HEK293 (cell line): ENCODE measurements at regions not wholly inside any gene's neighbourhood (a gene's known extent, or its start where the extent isn't known, plus 50 kb on each side); places are given as distances from the start of the nearest gene placed in this dataset.

ENCODE experiments used
- CTCF ChIA-PET: fragments of 350-600 bp; formaldehyde crosslinking; extraction: SDS; loops from one replicate; lab custom pipeline; 2021; ENCODE audit warnings: antibody characterized with exemption; lab: Yijun Ruan, JAX
- POLR2A ChIA-PET: fragments of 300-600 bp; formaldehyde crosslinking; extraction: SDS; loops from one replicate; lab custom pipeline; 2020; ENCODE audit warnings: antibody characterized with exemption, inconsistent platforms; lab: Yijun Ruan, JAX
- H3K27ac ChIP-seq: fragments of 200-500 bp; sonication (Bioruptor generic); 2 replicates; pipeline ENCODE4 v1.5.1; 2014; ENCODE audit warnings: low read depth, low read length, control low read depth, inconsistent platforms; ENCODE audit errors: extremely low read depth
- H3K36me3 ChIP-seq, 2 experiments: fragments of 200-500 bp in 1 of 2; sonication (Bioruptor generic) in 1 of 2; 1 replicate in 1 of 2; 2 replicates in 1 of 2; pipeline ENCODE4 v1.5.1; 2014 to 2017; ENCODE audit warnings: inconsistent platforms in 2 of 2, low read length in 2 of 2; ENCODE audit not compliant: control insufficient read depth in 2 of 2, insufficient read depth in 1 of 2
- H3K4me1 ChIP-seq: fragments of 200-500 bp; sonication (Bioruptor generic); 2 replicates; pipeline ENCODE4 v1.5.1; 2014; ENCODE audit warnings: mild to moderate bottlenecking, low read length, inconsistent platforms; ENCODE audit not compliant: control insufficient read depth, insufficient read depth
- H3K4me3 ChIP-seq: 2 replicates; pipeline ENCODE4 v1.5.1; 2011; ENCODE audit warnings: low read depth, mild to moderate bottlenecking, control low read depth, low read length, moderate library complexity
- H3K9me3 ChIP-seq: fragments of 200-500 bp; sonication (Bioruptor generic); 2 replicates; pipeline ENCODE4 v1.5.1; 2014; ENCODE audit warnings: low read depth, low read length, inconsistent platforms; ENCODE audit not compliant: control insufficient read depth, insufficient read depth
- BCL11B ChIP-seq: fragments of 450-650 bp; formaldehyde crosslinking; IDR thresholded peaks from 2 replicates; pipeline ENCODE4 v1.5.1; 2016; ENCODE audit warnings: low read depth, missing biosample characterization, missing genetic modification characterization
- CTCF ChIP-seq: fragments of 450-650 bp; formaldehyde crosslinking; IDR thresholded peaks from 2 replicates; pipeline ENCODE4 v1.5.1; 2016; ENCODE audit warnings: missing biosample characterization, missing genetic modification characterization
- ELK4 ChIP-seq: IDR thresholded peaks from 2 replicates; pipeline ENCODE4 v1.6.1; 2011; ENCODE audit warnings: mild to moderate bottlenecking, low read depth, low read length, borderline replicate concordance
- GLIS1 ChIP-seq: fragments of 450-650 bp; formaldehyde crosslinking; IDR thresholded peaks from 2 replicates; pipeline ENCODE4 v1.5.1; 2016; ENCODE audit warnings: missing biosample characterization, missing genetic modification characterization
- IKZF3 ChIP-seq: fragments of 450-650 bp; IDR thresholded peaks from 2 replicates; pipeline ENCODE4 v1.5.0; 2018; ENCODE audit warnings: missing biosample characterization, mild to moderate bottlenecking, missing genetic modification characterization, moderate library complexity
- PRDM1 ChIP-seq: fragments of 450-650 bp; formaldehyde crosslinking; IDR thresholded peaks from 2 replicates; pipeline ENCODE4; 2016; ENCODE audit warnings: missing biosample characterization, missing genetic modification characterization
- PRDM6 ChIP-seq: fragments of 450-650 bp; formaldehyde crosslinking; IDR thresholded peaks from 2 replicates; pipeline ENCODE4 v1.5.1; 2017; ENCODE audit warnings: missing biosample characterization, missing genetic modification characterization
- RBAK ChIP-seq: fragments of 450-650 bp; formaldehyde crosslinking; IDR thresholded peaks from 2 replicates; pipeline ENCODE4 v1.5.1; 2016; ENCODE audit warnings: missing biosample characterization, missing genetic modification characterization
- SETDB1 ChIP-seq: IDR thresholded peaks from one replicate; pipeline ENCODE4 v1.6.1; 2017; ENCODE audit warnings: mild to moderate bottlenecking, low read length, moderate library complexity, mixed read lengths; ENCODE audit not compliant: insufficient read length
- ZFP69B ChIP-seq: fragments of 450-650 bp; formaldehyde crosslinking; IDR thresholded peaks from 2 replicates; pipeline ENCODE4 v1.5.1; 2016; ENCODE audit warnings: missing biosample characterization, missing genetic modification characterization
- ZNF223 ChIP-seq: fragments of 450-650 bp; formaldehyde crosslinking; IDR thresholded peaks from 2 replicates; pipeline ENCODE4 v1.5.1; 2016; ENCODE audit warnings: missing biosample characterization, missing genetic modification characterization
- ZNF248 ChIP-seq: fragments of 450-650 bp; formaldehyde crosslinking; IDR thresholded peaks from 2 replicates; pipeline ENCODE4 v1.5.1; 2017; ENCODE audit warnings: missing biosample characterization, missing genetic modification characterization
- ZNF280C ChIP-seq: fragments of 450-650 bp; formaldehyde crosslinking; IDR thresholded peaks from 2 replicates; pipeline ENCODE4 v1.5.1; 2016; ENCODE audit warnings: missing biosample characterization, missing genetic modification characterization
- ZNF354C ChIP-seq: fragments of 450-650 bp; formaldehyde crosslinking; IDR thresholded peaks from 2 replicates; pipeline ENCODE4 v1.5.1; 2016; ENCODE audit warnings: missing biosample characterization, missing genetic modification characterization, low read depth, borderline replicate concordance
- ZNF416 ChIP-seq: fragments of 450-650 bp; formaldehyde crosslinking; IDR thresholded peaks from 2 replicates; pipeline ENCODE4 v1.5.1; 2016; ENCODE audit warnings: missing biosample characterization, missing genetic modification characterization
- ZNF433 ChIP-seq: fragments of 450-650 bp; formaldehyde crosslinking; IDR thresholded peaks from 2 replicates; pipeline ENCODE4 v1.5.1; 2016; ENCODE audit warnings: missing biosample characterization, missing genetic modification characterization, low read depth
- ZNF521 ChIP-seq: fragments of 450-650 bp; formaldehyde crosslinking; IDR thresholded peaks from 2 replicates; pipeline ENCODE4 v1.5.1; 2017; ENCODE audit warnings: missing biosample characterization, mild to moderate bottlenecking, missing genetic modification characterization
- ZNF660 ChIP-seq: fragments of 450-650 bp; IDR thresholded peaks from 2 replicates; pipeline ENCODE4 v1.5.1; 2018; ENCODE audit warnings: missing biosample characterization, mild to moderate bottlenecking, missing genetic modification characterization
- ZNF677 ChIP-seq: fragments of 450-650 bp; IDR thresholded peaks from 2 replicates; pipeline ENCODE4 v1.5.0; 2018; ENCODE audit warnings: missing biosample characterization, mild to moderate bottlenecking, missing genetic modification characterization, moderate library complexity
- ZNF704 ChIP-seq: fragments of 450-650 bp; formaldehyde crosslinking; IDR thresholded peaks from 2 replicates; pipeline ENCODE4 v1.5.1; 2016; ENCODE audit warnings: missing biosample characterization, missing genetic modification characterization
- ZSCAN16 ChIP-seq: fragments of 450-650 bp; formaldehyde crosslinking; IDR thresholded peaks from 2 replicates; pipeline ENCODE4 v1.5.1; 2016; ENCODE audit warnings: missing biosample characterization, missing genetic modification characterization

GRCh38 chrX:149074398-149074797 lies 430.7 kb downstream of the IDS start:
- no peak for TF ChIP-seq BCL11B
- no peak for TF ChIP-seq PRDM6 (tag by site-specific recombination)
- no peak for TF ChIP-seq ZNF704 (tag by site-specific recombination)
- no peak for TF ChIP-seq ZNF433
- TF ChIP-seq ZFP69B (tag by site-specific recombination), result no peak
- TF ChIP-seq ZNF354C (tag by site-specific recombination), result no peak
- no peak for TF ChIP-seq ZNF660
- no peak overlapping the region for H3K27ac ChIP-seq
- no peak overlapping the region for H3K4me3 ChIP-seq
- ChIA-PET CTCF (no interaction called here), POLR2A (no interaction called here)
- no peaks in the 10 kb centered on the region for H3K36me3 ChIP-seq
- no peaks in the 10 kb centered on the region for H3K4me1 ChIP-seq
- no peaks in the 10 kb centered on the region for H3K9me3 ChIP-seq

GRCh38 chrX:149073479-149073878 lies 431.6 kb downstream of the IDS start:
- H3K27ac ChIP-seq, result no peak overlapping the region
- ChIA-PET CTCF (interaction anchor here (0.5 kb wide), 1 partner anchor 583 kb away, joined by 4 read pairs; no protein-coding TSS in a partner anchor), POLR2A (interaction anchor here (0.7 kb wide), 1 partner anchor 39 kb away, joined by 3 read pairs; no protein-coding TSS in a partner anchor)

GRCh38 chrX:149069899-149070298 lies 435.2 kb downstream of the IDS start:
- H3K36me3 ChIP-seq, result no peaks in the 10 kb centered on the region
- no peaks in the 10 kb centered on the region for H3K9me3 ChIP-seq
- CTCF ChIA-PET, result no interaction called here
- H3K4me1 ChIP-seq, result no peaks in the 10 kb centered on the region
- POLR2A ChIA-PET, result no interaction called here
- no peak overlapping the region for H3K27ac ChIP-seq
- no peak overlapping the region for H3K4me3 ChIP-seq
- no peak for TF ChIP-seq ZNF248 (tag by site-specific recombination)
- no peak for TF ChIP-seq ZNF677 (tag by site-specific recombination)
- no peak for TF ChIP-seq RBAK (tag by site-specific recombination)
- no peak for TF ChIP-seq ZNF416 (tag by site-specific recombination)
- TF ChIP-seq CTCF (tag by site-specific recombination), result no peak
- no peak for TF ChIP-seq ZNF223 (tag by site-specific recombination)
- TF ChIP-seq ZNF280C (tag by site-specific recombination), result no peak
- TF ChIP-seq ELK4, result no peak
- no peak for TF ChIP-seq IKZF3 (tag by site-specific recombination)
- no peak for TF ChIP-seq ZSCAN16 (tag by site-specific recombination)
- no peak for TF ChIP-seq ZNF521 (tag by site-specific recombination)

More at GRCh38 chrX:149073479-149073878, 431.6 kb downstream of the IDS start:
- TF ChIP-seq GLIS1, result no peak
- no peak for TF ChIP-seq PRDM1 (tag by site-specific recombination)
- peak; percentile 57 for TF ChIP-seq SETDB1
- no peak for TF ChIP-seq ZNF280C (tag by site-specific recombination)
- Histone ChIP-seq H3K4me3 (no peak overlapping the region), H3K4me1 (no peaks in the 10 kb centered on the region), H3K9me3 (no peaks in the 10 kb centered on the region), H3K36me3 (no peaks in the 10 kb centered on the region)
